H9 (cell line): ENCODE measurements at regions not wholly inside any gene's neighbourhood (a gene's known extent, or its start where the extent isn't known, plus 50 kb on each side); places are given as distances from the start of the nearest gene placed in this dataset.

Source experiments
- DNase-seq: peaks from one replicate; pipeline ENCODE4 v3.0.0-alpha.2; 2017
- H2AFZ ChIP-seq: one replicate; pipeline ENCODE4 v1.6.1; 2013; ENCODE audit warnings: mild to moderate bottlenecking, low read length, control low read depth, moderate library complexity
- H2AK5ac ChIP-seq: 2 replicates; pipeline ENCODE4 v1.6.1; 2013; ENCODE audit warnings: low read length, control low read depth, mixed read lengths; ENCODE audit not compliant: insufficient read length
- H2BK120ac ChIP-seq: one replicate; pipeline ENCODE4 v1.6.1; 2013; ENCODE audit warnings: low read depth, mild to moderate bottlenecking, low read length, control low read depth, inconsistent platforms; ENCODE audit not compliant: poor library complexity, severe bottlenecking
- H2BK12ac ChIP-seq: 2 replicates; pipeline ENCODE4 v1.6.1; 2013; ENCODE audit warnings: low read length, control low read depth, mixed read lengths, low read depth; ENCODE audit not compliant: insufficient read length
- H2BK15ac ChIP-seq: 2 replicates; pipeline ENCODE4 v1.6.1; 2013; ENCODE audit warnings: low read depth, low read length, control low read depth
- H2BK20ac ChIP-seq: one replicate; pipeline ENCODE4 v1.6.1; 2013; ENCODE audit warnings: low read depth, mild to moderate bottlenecking, low read length, control low read depth, inconsistent platforms; ENCODE audit not compliant: poor library complexity, severe bottlenecking
- H2BK5ac ChIP-seq: 2 replicates; pipeline ENCODE4 v1.6.1; 2013; ENCODE audit warnings: low read length, control low read depth, mixed read lengths; ENCODE audit not compliant: insufficient read length
- H3K14ac ChIP-seq: 2 replicates; pipeline ENCODE4 v1.6.1; 2013; ENCODE audit warnings: low read length, control low read depth; ENCODE audit not compliant: insufficient read depth
- H3K18ac ChIP-seq: 2 replicates; pipeline ENCODE4 v1.6.1; 2013; ENCODE audit warnings: low read depth, mild to moderate bottlenecking, mixed read lengths, low read length, control low read depth; ENCODE audit not compliant: insufficient read length
- H3K23ac ChIP-seq: 2 replicates; pipeline ENCODE4 v1.6.1; 2013; ENCODE audit warnings: low read length, control low read depth, mixed read lengths, low read depth; ENCODE audit not compliant: insufficient read length
- H3K23me2 ChIP-seq: 2 replicates; pipeline ENCODE4 v1.6.1; 2013; ENCODE audit warnings: low read depth, mild to moderate bottlenecking, mixed read lengths, low read length, control low read depth; ENCODE audit not compliant: insufficient read length, poor library complexity, severe bottlenecking
- H3K27ac ChIP-seq: 2 replicates; pipeline ENCODE4 v1.5.1; 2013; ENCODE audit warnings: low read length, control low read depth, mixed read lengths, low read depth; ENCODE audit not compliant: insufficient read length
- H3K27me3 ChIP-seq: 2 replicates; pipeline ENCODE4 v1.6.1; 2013; ENCODE audit warnings: low read length, control low read depth, inconsistent platforms; ENCODE audit not compliant: insufficient read depth
- H3K4ac ChIP-seq: 2 replicates; pipeline ENCODE4 v1.6.1; 2013; ENCODE audit warnings: low read depth, mild to moderate bottlenecking, control low read depth, inconsistent platforms, low read length, moderate library complexity
- H3K4me1 ChIP-seq: 2 replicates; pipeline ENCODE4 v1.6.1; 2013; ENCODE audit warnings: low read length, control low read depth, inconsistent platforms; ENCODE audit not compliant: insufficient read depth
- H3K4me2 ChIP-seq: 2 replicates; pipeline ENCODE4 v1.6.1; 2013; ENCODE audit warnings: low read length, control low read depth, mixed read lengths; ENCODE audit not compliant: insufficient read length, insufficient read depth
- H3K56ac ChIP-seq: 2 replicates; pipeline ENCODE4 v1.6.1; 2013; ENCODE audit warnings: low read depth, mild to moderate bottlenecking, mixed read lengths, low read length, control low read depth; ENCODE audit not compliant: insufficient read length
- H3K79me1 ChIP-seq: 2 replicates; pipeline ENCODE4 v1.6.1; 2013; ENCODE audit warnings: low read depth, mild to moderate bottlenecking, moderate library complexity, low read length, control low read depth, inconsistent platforms; ENCODE audit not compliant: insufficient read depth, poor library complexity, severe bottlenecking
- H3K79me2 ChIP-seq: 2 replicates; pipeline ENCODE4 v1.6.1; 2013; ENCODE audit warnings: low read length, control low read depth, inconsistent platforms; ENCODE audit not compliant: insufficient read depth
- H3K9ac ChIP-seq: 2 replicates; pipeline ENCODE4 v1.6.1; 2013; ENCODE audit warnings: low read length, control low read depth, mixed read lengths; ENCODE audit not compliant: insufficient read length; ENCODE audit errors: extremely low read depth
- H3K9me3 ChIP-seq: one replicate; pipeline ENCODE4 v1.6.1; 2013; ENCODE audit warnings: low read depth, low read length, inconsistent platforms; ENCODE audit not compliant: control insufficient read depth
- H3T11ph ChIP-seq: one replicate; pipeline ENCODE4 v1.6.1; 2013; ENCODE audit warnings: mild to moderate bottlenecking, low read length, control low read depth, inconsistent platforms
- H4K20me1 ChIP-seq: one replicate; pipeline ENCODE4 v1.6.1; 2013; ENCODE audit not compliant: control insufficient read depth, insufficient read length, insufficient read depth
- H4K5ac ChIP-seq: 2 replicates; pipeline ENCODE4 v1.6.1; 2013; ENCODE audit warnings: low read depth, mild to moderate bottlenecking, mixed read lengths, low read length, control low read depth; ENCODE audit not compliant: insufficient read length
- H4K8ac ChIP-seq: replicated peaks from 2 replicates; pipeline ENCODE4 v1.6.1; 2013; ENCODE audit warnings: low read length, control low read depth, mixed read lengths, low read depth; ENCODE audit not compliant: insufficient read length
- H4K91ac ChIP-seq: 2 replicates; pipeline ENCODE4 v1.6.1; 2013; ENCODE audit warnings: low read depth, mild to moderate bottlenecking, moderate library complexity, mixed read lengths, low read length, control low read depth; ENCODE audit not compliant: insufficient read length
- H3K27ac Mint-ChIP-seq, 3 experiments: 2 replicates in 2 of 3; 3 replicates in 1 of 3; pipeline ENCODE4 v1.8.0; 2020 to 2021; ENCODE audit warnings: mixed read lengths in 3 of 3, mild to moderate bottlenecking in 1 of 3, moderate library complexity in 1 of 3
- H3K27me3 Mint-ChIP-seq: 2 replicates; pipeline ENCODE4 v1.8.0; 2021; ENCODE audit warnings: low read depth, mild to moderate bottlenecking, moderate library complexity, mixed read lengths
- H3K36me3 Mint-ChIP-seq, 3 experiments: 2 replicates in 2 of 3; 3 replicates in 1 of 3; pipeline ENCODE4 v1.8.0; 2020 to 2021; ENCODE audit warnings: low read depth in 3 of 3, mixed read lengths in 3 of 3; ENCODE audit not compliant: insufficient read depth in 1 of 3
- H3K4me1 Mint-ChIP-seq, 2 experiments: 2 replicates each; pipeline ENCODE4 v1.8.0; 2020; ENCODE audit warnings: mixed read lengths in 2 of 2
- H3K4me3 Mint-ChIP-seq, 2 experiments: 2 replicates in 1 of 2; 3 replicates in 1 of 2; pipeline ENCODE4 v1.8.0; 2020 to 2021; ENCODE audit warnings: mild to moderate bottlenecking in 2 of 2, mixed read lengths in 2 of 2, moderate library complexity in 1 of 2
- H3K9me3 Mint-ChIP-seq, 2 experiments: 2 replicates in 1 of 2; 3 replicates in 1 of 2; pipeline ENCODE4 v1.8.0; 2020; ENCODE audit warnings: mild to moderate bottlenecking in 2 of 2, mixed read lengths in 2 of 2, moderate library complexity in 1 of 2
- CTCF ChIP-seq: fragments of 200-600 bp; sonication (generic); conservative IDR thresholded peaks from 3 replicates; pipeline ENCODE4 v1.8.0; 2021; ENCODE audit warnings: antibody characterized with exemption, mild to moderate bottlenecking
- WGBS: extraction: QIAGEN DNeasy Blood & Tissue Kit; methylation state at CpG from one replicate; pipeline ENCODE4 v1.1.7; 2013; ENCODE audit warnings: missing lambda C conversion rate, low lambda C conversion rate, mixed read lengths; ENCODE audit not compliant: insufficient read length; ENCODE audit errors: extremely low coverage; 5-methylcytosine and 5-hydroxymethylcytosine counted together

- Histone ChIP-seq H3K27ac (no peak overlapping the region), H3K79me2 (no peaks in the 10 kb centered on the region), H3K18ac (no peak overlapping the region), H3K4ac (no peak overlapping the region), H4K8ac (no peak overlapping the region), H2BK120ac (no peak overlapping the region), H3K4me1 (no peaks in the 10 kb centered on the region), H3K9ac (no peak overlapping the region), H3K23ac (no peak overlapping the region), H3K79me1 (no peaks in the 10 kb centered on the region), H3K9me3 (no peaks in the 10 kb centered on the region), H3T11ph (no peak overlapping the region), H2BK5ac (no peak overlapping the region), H3K56ac (no peak overlapping the region), H3K23me2 (no peaks in the 10 kb centered on the region), H3K4me2 (no peak overlapping the region), H2AK5ac (no peak overlapping the region), H3K14ac (no peak overlapping the region), H3K27me3 (no peaks in the 10 kb centered on the region), H2AFZ (no peak overlapping the region), H2BK15ac (no peak overlapping the region), H2BK20ac (no peak overlapping the region), H4K20me1 (no peaks in the 10 kb centered on the region), H4K5ac (no peak overlapping the region), H4K91ac (no peak overlapping the region), H2BK12ac (no peak overlapping the region)
- H3K27ac Mint-ChIP-seq = no peak overlapping the region
- WGBS = no CpG with 5 or more reads among the region's 1 CpG
- no peak overlapping the region for H3K4me3 Mint-ChIP-seq
- DNase-seq = no peak
- no peaks in the 10 kb centered on the region for H3K27me3 Mint-ChIP-seq
- no peaks in the 10 kb centered on the region for H3K9me3 Mint-ChIP-seq
- TF ChIP-seq CTCF = no peak
- H3K4me1 Mint-ChIP-seq = peaks cover 5% of the 10 kb centered on the region in 2 experiments
- no peaks in the 10 kb centered on the region for H3K36me3 Mint-ChIP-seq
These were observed 708.9 kb upstream of the CCDC179 start for GRCh38 chr11:23569134-23569533.
